Activated T-cell treated with anti-CD3 and anti-CD28 coated beads, Interleukin-2, amount 50 U/mL, for 72 hours (primary cell): ENCODE measurements at regions not wholly inside any gene's neighbourhood (a gene's known extent, or its start where the extent isn't known, plus 50 kb on each side); places are given as distances from the start of the nearest gene placed in this dataset.

Experiments used
- ATAC-seq, 2 donors: fragments of 150-1000 bp; cut with Tn5 transposase; replicated peaks in 1 of 2; 2 replicates each; pipeline ENCODE4 v1.10.0; 2021; ENCODE audit warnings: moderate library complexity in 2 of 2, mild to moderate bottlenecking in 1 of 2
- DNase-seq, 2 donors: peaks; one replicate each; pipeline ENCODE4 v3.0.0; 2021 to 2022; ENCODE audit warnings: mixed read lengths in 1 of 2
- H3K27ac Mint-ChIP-seq: one replicate; pipeline ENCODE4 v1.8.0; 2022; ENCODE audit warnings: mild to moderate bottlenecking, moderate library complexity, mixed read lengths
- H3K27me3 Mint-ChIP-seq: one replicate; pipeline ENCODE4 v1.8.0; 2022; ENCODE audit warnings: low read depth, mixed read lengths
- H3K36me3 Mint-ChIP-seq, 2 donors: one replicate each; pipeline ENCODE4 v1.8.0; 2022; ENCODE audit warnings: mixed read lengths in 2 of 2, mild to moderate bottlenecking in 1 of 2; ENCODE audit not compliant: insufficient read depth in 2 of 2
- H3K4me1 Mint-ChIP-seq: one replicate; pipeline ENCODE4 v1.8.0; 2022; ENCODE audit warnings: low read depth, mixed read lengths
- H3K4me3 Mint-ChIP-seq, 2 donors: one replicate each; pipeline ENCODE4 v1.8.0; 2022; ENCODE audit warnings: mild to moderate bottlenecking in 2 of 2, mixed read lengths in 2 of 2, moderate library complexity in 2 of 2
- H3K9me3 Mint-ChIP-seq, 2 donors: one replicate each; pipeline ENCODE4 v1.8.0; 2022; ENCODE audit warnings: mixed read lengths in 2 of 2

- H3K27me3 Mint-ChIP-seq: no peaks in the 10 kb centered on the region
- H3K27ac Mint-ChIP-seq: no peak overlapping the region
Observed at GRCh38 chr7:13309535-13309934, 622.1 kb downstream of the ARL4A start.

GRCh38 chr7:13312307-13312706 lies 624.9 kb downstream of the ARL4A start:
- Mint-ChIP-seq H3K27me3 (no peaks in the 10 kb centered on the region), H3K4me3 (no peak overlapping the region), H3K9me3 (peaks cover 0 to 2% of the 10 kb centered on the region in 2 donors), H3K36me3 (peaks cover 0 to 3% of the 10 kb centered on the region in 2 donors), H3K27ac (no peak overlapping the region), H3K4me1 (no peaks in the 10 kb centered on the region)
- no peak for ATAC-seq
- no peak for DNase-seq

More at GRCh38 chr7:13309535-13309934, 622.1 kb downstream of the ARL4A start:
- no peak for ATAC-seq
- H3K36me3 Mint-ChIP-seq: peaks cover 0 to 3% of the 10 kb centered on the region in 2 donors
- H3K9me3 Mint-ChIP-seq: peaks cover 0 to 2% of the 10 kb centered on the region in 2 donors
- no peak overlapping the region for H3K4me3 Mint-ChIP-seq
- no peaks in the 10 kb centered on the region for H3K4me1 Mint-ChIP-seq
- DNase-seq: no peak

GRCh38 chr7:13320333-13320732 lies 632.9 kb downstream of the ARL4A start:
- no peak for DNase-seq
- Mint-ChIP-seq H3K36me3 (no peaks in the 10 kb centered on the region), H3K9me3 (peaks cover 0 to 2% of the 10 kb centered on the region in 2 donors), H3K4me1 (no peaks in the 10 kb centered on the region), H3K27me3 (no peaks in the 10 kb centered on the region), H3K27ac (no peak overlapping the region), H3K4me3 (no peak overlapping the region)
- ATAC-seq: no peak

GRCh38 chr7:13321316-13321715 lies 633.9 kb downstream of the ARL4A start:
- no peaks in the 10 kb centered on the region for H3K27me3 Mint-ChIP-seq
- ATAC-seq (no peak), DNase-seq (no peak)
- no peaks in the 10 kb centered on the region for H3K36me3 Mint-ChIP-seq
- H3K27ac Mint-ChIP-seq: no peak overlapping the region
- no peaks in the 10 kb centered on the region for H3K4me1 Mint-ChIP-seq
- H3K4me3 Mint-ChIP-seq: no peak overlapping the region
- peaks cover 0 to 3% of the 10 kb centered on the region in 2 donors for H3K9me3 Mint-ChIP-seq

GRCh38 chr7:13322126-13322525 lies 634.7 kb downstream of the ARL4A start:
- H3K36me3 Mint-ChIP-seq: no peaks in the 10 kb centered on the region
- H3K9me3 Mint-ChIP-seq: peaks cover 0 to 3% of the 10 kb centered on the region in 2 donors
- no peaks in the 10 kb centered on the region for H3K27me3 Mint-ChIP-seq
- no peaks in the 10 kb centered on the region for H3K4me1 Mint-ChIP-seq
- H3K27ac Mint-ChIP-seq: no peak overlapping the region
- ATAC-seq (no peak), DNase-seq (no peak)
- no peak overlapping the region for H3K4me3 Mint-ChIP-seq

- H3K27me3 Mint-ChIP-seq: no peaks in the 10 kb centered on the region
- H3K27ac Mint-ChIP-seq: no peak overlapping the region
- H3K4me1 Mint-ChIP-seq: no peaks in the 10 kb centered on the region
- ATAC-seq (no peak), DNase-seq (no peak)
- no peaks in the 10 kb centered on the region for H3K36me3 Mint-ChIP-seq
- H3K4me3 Mint-ChIP-seq: no peak overlapping the region
- peaks cover 0 to 1% of the 10 kb centered on the region in 2 donors for H3K9me3 Mint-ChIP-seq
Observed at GRCh38 chr7:13327669-13328068, 640.2 kb downstream of the ARL4A start.

GRCh38 chr7:13333371-13333770 lies 645.9 kb downstream of the ARL4A start:
- Mint-ChIP-seq H3K27me3 (no peaks in the 10 kb centered on the region), H3K9me3 (peaks cover 0 to 2% of the 10 kb centered on the region in 2 donors), H3K36me3 (no peaks in the 10 kb centered on the region), H3K4me1 (no peaks in the 10 kb centered on the region), H3K27ac (no peak overlapping the region), H3K4me3 (no peak overlapping the region)
- ATAC-seq: no peak
- DNase-seq: no peak

- no peaks in the 10 kb centered on the region for H3K36me3 Mint-ChIP-seq
- H3K27ac Mint-ChIP-seq: no peak overlapping the region
- H3K27me3 Mint-ChIP-seq: no peaks in the 10 kb centered on the region
- ATAC-seq: no peak
- DNase-seq: no peak
- H3K4me1 Mint-ChIP-seq: no peaks in the 10 kb centered on the region
- H3K4me3 Mint-ChIP-seq: no peak overlapping the region
- peaks cover 0 to 2% of the 10 kb centered on the region in 2 donors for H3K9me3 Mint-ChIP-seq
Observed at GRCh38 chr7:13336227-13336626, 648.8 kb downstream of the ARL4A start.

- Mint-ChIP-seq H3K4me3 (no peak overlapping the region), H3K9me3 (peaks cover 0 to 2% of the 10 kb centered on the region in 2 donors), H3K27ac (no peak overlapping the region), H3K27me3 (no peaks in the 10 kb centered on the region), H3K36me3 (no peaks in the 10 kb centered on the region), H3K4me1 (no peaks in the 10 kb centered on the region)
- DNase-seq (no peak), ATAC-seq (no peak)
Observed at GRCh38 chr7:13352677-13353076, 636.8 kb downstream of the ETV1 start.

- Mint-ChIP-seq H3K27ac (no peak overlapping the region), H3K4me3 (no peak overlapping the region), H3K4me1 (no peaks in the 10 kb centered on the region), H3K27me3 (no peaks in the 10 kb centered on the region), H3K36me3 (no peaks in the 10 kb centered on the region), H3K9me3 (no peaks in the 10 kb centered on the region)
- no peak for ATAC-seq
- DNase-seq: no peak
Observed at GRCh38 chr7:13359656-13360055, 629.8 kb downstream of the ETV1 start.

GRCh38 chr7:13386741-13387140 lies 602.7 kb downstream of the ETV1 start:
- Mint-ChIP-seq H3K36me3 (no peaks in the 10 kb centered on the region), H3K27me3 (no peaks in the 10 kb centered on the region), H3K27ac (no peak overlapping the region), H3K4me1 (no peaks in the 10 kb centered on the region), H3K9me3 (peaks cover 0 to 1% of the 10 kb centered on the region in 2 donors), H3K4me3 (no peak overlapping the region)
- ATAC-seq (no peak), DNase-seq (no peak)

GRCh38 chr7:13407911-13408310 lies 581.6 kb downstream of the ETV1 start:
- ATAC-seq (no peak), DNase-seq (no peak)
- Mint-ChIP-seq H3K27me3 (no peaks in the 10 kb centered on the region), H3K4me1 (no peaks in the 10 kb centered on the region), H3K36me3 (no peaks in the 10 kb centered on the region), H3K27ac (no peak overlapping the region), H3K4me3 (no peak overlapping the region), H3K9me3 (no peaks in the 10 kb centered on the region)

- no peak overlapping the region for H3K27ac Mint-ChIP-seq
Observed at GRCh38 chr7:13411151-13411550, 578.3 kb downstream of the ETV1 start.

GRCh38 chr7:13411636-13412035 lies 577.8 kb downstream of the ETV1 start:
- Mint-ChIP-seq H3K36me3 (no peaks in the 10 kb centered on the region), H3K4me1 (no peaks in the 10 kb centered on the region), H3K9me3 (no peaks in the 10 kb centered on the region), H3K27me3 (no peaks in the 10 kb centered on the region), H3K4me3 (no peak overlapping the region), H3K27ac (no peak overlapping the region)
- ATAC-seq: no peak
- DNase-seq: no peak

More at GRCh38 chr7:13411151-13411550, 578.3 kb downstream of the ETV1 start:
- Mint-ChIP-seq H3K4me1 (no peaks in the 10 kb centered on the region), H3K27me3 (no peaks in the 10 kb centered on the region), H3K36me3 (no peaks in the 10 kb centered on the region), H3K9me3 (no peaks in the 10 kb centered on the region), H3K4me3 (no peak overlapping the region)
- ATAC-seq (no peak), DNase-seq (no peak)
